ENCODE measurements at regions not wholly inside any gene's neighbourhood (a gene's known extent, or its start where the extent isn't known, plus 50 kb on each side); places are given as distances from the start of the nearest gene placed in this dataset.

DNA sequence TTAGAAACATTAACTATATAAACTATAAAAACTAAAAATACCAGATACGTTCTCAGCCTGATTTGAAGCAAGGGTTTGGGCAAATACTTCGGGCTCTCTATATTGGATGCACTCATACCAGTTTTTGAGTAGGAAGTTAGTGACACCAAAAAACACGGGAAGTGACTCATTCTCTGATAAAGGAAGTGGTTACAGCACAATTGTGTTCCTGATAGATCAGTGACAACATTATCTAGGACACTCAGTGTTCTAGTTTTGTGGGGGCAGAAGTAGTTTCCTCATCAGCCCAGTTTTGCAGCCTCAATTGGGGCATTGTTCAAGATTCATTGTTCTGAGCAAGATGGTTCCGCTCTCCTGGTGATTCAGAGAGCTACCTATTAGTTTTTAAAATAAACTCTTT is 469.6 kb upstream of the DPPA4 start:
- peak; percentile 24 for DNase-seq (ENCODE audit: extremely low read depth, insufficient read length)
- Histone ChIP-seq H3K27me3 (replicated peaks; ENCODE audit: control insufficient read depth, insufficient read depth, low read length) (no peaks in the 10 kb centered on the region), H3K36me3 (ENCODE audit: control insufficient read depth, insufficient read depth, low read length) (no peaks in the 10 kb centered on the region), H3K4me3 (replicated peaks; ENCODE audit: low read depth, low read length) (no peak overlapping the region)
- TF ChIP-seq, protein P1, sequence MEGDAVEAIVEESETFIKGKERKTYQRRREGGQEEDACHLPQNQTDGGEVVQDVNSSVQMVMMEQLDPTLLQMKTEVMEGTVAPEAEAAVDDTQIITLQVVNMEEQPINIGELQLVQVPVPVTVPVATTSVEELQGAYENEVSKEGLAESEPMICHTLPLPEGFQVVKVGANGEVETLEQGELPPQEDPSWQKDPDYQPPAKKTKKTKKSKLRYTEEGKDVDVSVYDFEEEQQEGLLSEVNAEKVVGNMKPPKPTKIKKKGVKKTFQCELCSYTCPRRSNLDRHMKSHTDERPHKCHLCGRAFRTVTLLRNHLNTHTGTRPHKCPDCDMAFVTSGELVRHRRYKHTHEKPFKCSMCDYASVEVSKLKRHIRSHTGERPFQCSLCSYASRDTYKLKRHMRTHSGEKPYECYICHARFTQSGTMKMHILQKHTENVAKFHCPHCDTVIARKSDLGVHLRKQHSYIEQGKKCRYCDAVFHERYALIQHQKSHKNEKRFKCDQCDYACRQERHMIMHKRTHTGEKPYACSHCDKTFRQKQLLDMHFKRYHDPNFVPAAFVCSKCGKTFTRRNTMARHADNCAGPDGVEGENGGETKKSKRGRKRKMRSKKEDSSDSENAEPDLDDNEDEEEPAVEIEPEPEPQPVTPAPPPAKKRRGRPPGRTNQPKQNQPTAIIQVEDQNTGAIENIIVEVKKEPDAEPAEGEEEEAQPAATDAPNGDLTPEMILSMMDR (IDR thresholded peaks at IDR 0.05; ENCODE audit: insufficient read depth, low read length, poor library complexity, severe bottlenecking) = no peak

DNA sequence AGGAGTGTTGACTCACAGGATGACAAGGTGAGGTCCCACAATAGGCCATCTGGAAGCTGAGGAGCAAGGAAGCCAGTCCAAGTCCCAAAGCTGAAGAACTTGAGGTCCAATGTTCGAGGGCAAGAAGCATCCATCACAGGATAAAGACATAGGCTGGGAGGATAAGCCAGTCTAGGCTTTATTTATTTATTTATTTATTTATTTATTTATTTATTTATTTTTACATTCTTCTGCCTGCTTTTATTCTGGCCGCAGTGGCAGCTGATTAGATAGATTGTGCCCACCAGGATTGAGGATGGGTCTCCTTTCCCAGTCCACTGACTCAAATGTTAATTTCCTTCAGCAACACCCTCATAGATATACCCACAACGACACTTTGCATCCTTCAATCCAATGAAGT is 472.2 kb upstream of the DPPA4 start:
- TF ChIP-seq, protein P1 (IDR thresholded peaks at IDR 0.05; ENCODE audit: insufficient read depth, low read length, poor library complexity, severe bottlenecking) = no peak
- Histone ChIP-seq H3K36me3 (ENCODE audit: control insufficient read depth, insufficient read depth, low read length) (no peaks in the 10 kb centered on the region), H3K4me3 (replicated peaks; ENCODE audit: low read depth, low read length) (no peak overlapping the region), H3K27me3 (replicated peaks; ENCODE audit: control insufficient read depth, insufficient read depth, low read length) (no peaks in the 10 kb centered on the region)
- no peak for DNase-seq (ENCODE audit: extremely low read depth, insufficient read length)

DNA sequence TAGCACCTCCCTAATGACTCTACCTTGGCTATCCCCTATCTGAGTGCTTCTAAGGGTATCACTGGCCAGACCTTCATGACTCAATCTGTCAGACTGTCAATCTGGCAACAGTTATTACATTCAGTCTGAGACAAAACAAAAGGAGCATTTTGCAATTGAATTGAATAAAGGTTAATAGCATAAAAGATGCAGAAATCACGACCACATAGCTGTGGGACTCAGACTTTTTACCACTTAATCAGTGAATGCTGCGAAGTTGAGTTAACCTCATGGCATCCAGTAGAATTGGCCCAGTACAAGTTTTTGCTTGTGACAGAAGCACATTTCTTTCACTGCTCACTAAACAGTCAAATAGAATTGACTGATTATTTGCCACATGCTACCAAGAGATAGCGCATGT is 480.7 kb upstream of the DPPA4 start:
- no peaks in the 10 kb centered on the region for H3K36me3 ChIP-seq (ENCODE audit: control insufficient read depth, insufficient read depth, low read length)
- no peak overlapping the region for H3K4me3 ChIP-seq (replicated peaks; ENCODE audit: low read depth, low read length)
- no peak for DNase-seq (ENCODE audit: extremely low read depth, insufficient read length)
- no peaks in the 10 kb centered on the region for H3K27me3 ChIP-seq (replicated peaks; ENCODE audit: control insufficient read depth, insufficient read depth, low read length)
- TF ChIP-seq, protein P1 (IDR thresholded peaks at IDR 0.05; ENCODE audit: insufficient read depth, low read length, poor library complexity, severe bottlenecking) = no peak

DNA sequence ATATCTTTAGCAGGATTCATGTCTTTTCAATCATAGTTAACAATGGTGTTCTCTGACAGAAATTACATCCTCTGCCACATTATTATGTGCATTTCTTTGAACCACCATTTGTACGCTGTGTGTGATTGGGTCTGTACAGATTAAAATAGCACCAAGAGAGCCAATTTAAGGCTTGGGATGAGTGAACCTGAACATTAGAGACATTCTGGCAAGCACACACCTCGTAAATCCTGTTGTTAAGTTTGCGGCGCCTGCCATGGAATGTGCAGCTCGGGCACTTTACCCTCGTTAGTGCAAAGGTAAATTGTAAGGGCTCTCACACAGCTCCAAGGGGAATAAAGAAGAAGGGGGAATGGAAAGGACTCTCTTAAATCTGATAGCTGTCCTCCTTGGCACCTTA is 482.4 kb upstream of the DPPA4 start:
- Histone ChIP-seq H3K4me3 (replicated peaks; ENCODE audit: low read depth, low read length) (no peak overlapping the region), H3K36me3 (ENCODE audit: control insufficient read depth, insufficient read depth, low read length) (no peaks in the 10 kb centered on the region), H3K27me3 (replicated peaks; ENCODE audit: control insufficient read depth, insufficient read depth, low read length) (no peaks in the 10 kb centered on the region)
- no peak for DNase-seq (ENCODE audit: extremely low read depth, insufficient read length)
- TF ChIP-seq, protein P1 (IDR thresholded peaks at IDR 0.05; ENCODE audit: insufficient read depth, low read length, poor library complexity, severe bottlenecking) = no peak

DNA sequence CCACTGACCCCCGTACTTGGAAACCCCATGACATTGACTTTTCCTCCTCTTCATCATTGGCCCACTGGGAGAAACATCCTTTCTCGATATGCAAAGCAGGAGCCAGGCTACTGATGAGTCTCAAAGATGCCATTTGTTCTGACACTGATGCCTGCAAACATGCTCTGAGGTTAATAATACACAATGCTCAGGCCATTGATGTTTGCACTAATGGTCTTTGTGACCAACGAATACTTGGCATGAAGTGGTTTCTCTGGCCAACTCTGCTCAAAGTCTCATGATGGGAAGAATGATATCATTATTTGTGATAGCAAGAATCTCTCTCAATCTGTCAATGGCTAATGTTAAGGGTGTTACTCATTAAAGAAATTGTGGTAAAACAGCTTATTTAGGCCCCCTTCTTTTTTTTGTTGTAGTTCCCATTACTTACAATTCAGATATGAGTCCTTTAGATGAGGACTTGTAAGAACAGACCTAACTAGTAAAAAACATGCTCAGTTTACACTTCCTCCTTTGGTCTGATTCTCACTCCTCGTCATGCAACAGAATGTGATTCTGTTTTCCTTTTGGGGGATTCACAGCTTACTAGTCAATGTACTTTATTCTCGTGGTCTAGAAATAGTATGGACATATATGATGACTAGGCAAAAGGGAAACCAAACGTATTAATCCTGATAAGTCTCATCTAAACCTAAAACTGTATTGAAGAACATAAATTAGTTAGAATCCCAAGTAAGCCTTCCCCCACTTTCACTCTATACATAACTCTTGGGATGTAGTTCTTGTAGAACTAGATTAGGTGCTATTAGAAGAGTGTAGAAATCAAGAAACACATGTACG is 488.8 kb upstream of the DPPA4 start:
- DNase-seq (ENCODE audit: extremely low read depth, insufficient read length) = no peak
- TF ChIP-seq, protein P1 (IDR thresholded peaks at IDR 0.05; ENCODE audit: insufficient read depth, low read length, poor library complexity, severe bottlenecking) = no peak

More for the DNA sequence above, 488.8 kb upstream of the DPPA4 start:
- no peaks in the 10 kb centered on the region for H3K36me3 ChIP-seq (ENCODE audit: control insufficient read depth, insufficient read depth, low read length)
- no peak overlapping the region for H3K4me3 ChIP-seq (replicated peaks; ENCODE audit: low read depth, low read length)
- H3K27me3 ChIP-seq (replicated peaks; ENCODE audit: control insufficient read depth, insufficient read depth, low read length) = no peaks in the 10 kb centered on the region
